H1 (cell line): ENCODE measurements at regions not wholly inside any gene's neighbourhood (a gene's known extent, or its start where the extent isn't known, plus 50 kb on each side); places are given as distances from the start of the nearest gene placed in this dataset.

Experiments
- CTBP2 ChIP-seq: IDR thresholded peaks from 2 replicates; pipeline ENCODE4 v1.7.0; 2011; ENCODE audit warnings: borderline replicate concordance, mild to moderate bottlenecking, moderate library complexity, mixed read lengths, low read length; ENCODE audit not compliant: insufficient read depth, insufficient read length
- GABPA ChIP-seq: IDR thresholded peaks from 2 replicates; pipeline ENCODE4 v1.6.1; 2011; ENCODE audit warnings: mild to moderate bottlenecking, low read length, moderate library complexity, borderline replicate concordance; ENCODE audit not compliant: insufficient read depth
- RFX5 ChIP-seq: IDR thresholded peaks from 2 replicates; pipeline ENCODE4 v1.6.1; 2011; ENCODE audit warnings: low read depth, low read length, improper control_type of control experiment, borderline replicate concordance
- TAF7 ChIP-seq: optimal IDR thresholded peaks from 2 replicates; pipeline ENCODE3; 2011; ENCODE audit warnings: low read depth, mild to moderate bottlenecking, inconsistent platforms, low read length, moderate library complexity, borderline replicate concordance

- no peak for TF ChIP-seq GABPA
- no peak for TF ChIP-seq CTBP2
- no peak for TF ChIP-seq RFX5
- no peak for TF ChIP-seq TAF7
- TF ChIP-seq, all 59 proteins: peak for 2
These were observed 659.4 kb upstream of the EEF2KMT start (continued) for GRCh38 chr16:5756969-5757368.
